GM12801 (cell line): ENCODE measurements at regions not wholly inside any gene's neighbourhood (a gene's known extent, or its start where the extent isn't known, plus 50 kb on each side); places are given as distances from the start of the nearest gene placed in this dataset.

Experiments
- TF ChIP-seq, protein P1 (sequence below): IDR thresholded peaks from one replicate; pipeline ENCODE4 v1.5.1; 2011; ENCODE audit warnings: control low read depth; ENCODE audit not compliant: insufficient read length; ENCODE audit errors: extremely low read depth

DNA sequence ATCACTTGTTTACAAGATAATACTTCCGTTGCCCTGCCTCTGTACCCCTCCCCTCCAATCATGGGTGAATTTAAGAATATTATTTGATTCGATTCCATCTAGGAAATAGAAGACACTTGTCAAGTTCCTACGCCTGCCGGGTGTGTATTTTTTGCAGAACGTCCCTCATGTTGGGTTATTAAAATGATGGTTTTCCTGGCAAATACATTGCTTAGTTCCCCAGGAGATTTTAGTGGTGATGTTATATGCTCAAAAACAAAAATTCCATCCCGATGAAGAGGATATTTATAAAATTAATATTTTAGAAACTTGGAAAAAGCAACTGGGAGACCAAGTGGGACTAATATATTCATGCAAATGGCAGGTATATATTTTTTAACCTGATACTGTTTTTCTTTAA lies 548.4 kb downstream of the EDEM1 start:
- TF ChIP-seq, protein P1, sequence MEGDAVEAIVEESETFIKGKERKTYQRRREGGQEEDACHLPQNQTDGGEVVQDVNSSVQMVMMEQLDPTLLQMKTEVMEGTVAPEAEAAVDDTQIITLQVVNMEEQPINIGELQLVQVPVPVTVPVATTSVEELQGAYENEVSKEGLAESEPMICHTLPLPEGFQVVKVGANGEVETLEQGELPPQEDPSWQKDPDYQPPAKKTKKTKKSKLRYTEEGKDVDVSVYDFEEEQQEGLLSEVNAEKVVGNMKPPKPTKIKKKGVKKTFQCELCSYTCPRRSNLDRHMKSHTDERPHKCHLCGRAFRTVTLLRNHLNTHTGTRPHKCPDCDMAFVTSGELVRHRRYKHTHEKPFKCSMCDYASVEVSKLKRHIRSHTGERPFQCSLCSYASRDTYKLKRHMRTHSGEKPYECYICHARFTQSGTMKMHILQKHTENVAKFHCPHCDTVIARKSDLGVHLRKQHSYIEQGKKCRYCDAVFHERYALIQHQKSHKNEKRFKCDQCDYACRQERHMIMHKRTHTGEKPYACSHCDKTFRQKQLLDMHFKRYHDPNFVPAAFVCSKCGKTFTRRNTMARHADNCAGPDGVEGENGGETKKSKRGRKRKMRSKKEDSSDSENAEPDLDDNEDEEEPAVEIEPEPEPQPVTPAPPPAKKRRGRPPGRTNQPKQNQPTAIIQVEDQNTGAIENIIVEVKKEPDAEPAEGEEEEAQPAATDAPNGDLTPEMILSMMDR: no peak

DNA sequence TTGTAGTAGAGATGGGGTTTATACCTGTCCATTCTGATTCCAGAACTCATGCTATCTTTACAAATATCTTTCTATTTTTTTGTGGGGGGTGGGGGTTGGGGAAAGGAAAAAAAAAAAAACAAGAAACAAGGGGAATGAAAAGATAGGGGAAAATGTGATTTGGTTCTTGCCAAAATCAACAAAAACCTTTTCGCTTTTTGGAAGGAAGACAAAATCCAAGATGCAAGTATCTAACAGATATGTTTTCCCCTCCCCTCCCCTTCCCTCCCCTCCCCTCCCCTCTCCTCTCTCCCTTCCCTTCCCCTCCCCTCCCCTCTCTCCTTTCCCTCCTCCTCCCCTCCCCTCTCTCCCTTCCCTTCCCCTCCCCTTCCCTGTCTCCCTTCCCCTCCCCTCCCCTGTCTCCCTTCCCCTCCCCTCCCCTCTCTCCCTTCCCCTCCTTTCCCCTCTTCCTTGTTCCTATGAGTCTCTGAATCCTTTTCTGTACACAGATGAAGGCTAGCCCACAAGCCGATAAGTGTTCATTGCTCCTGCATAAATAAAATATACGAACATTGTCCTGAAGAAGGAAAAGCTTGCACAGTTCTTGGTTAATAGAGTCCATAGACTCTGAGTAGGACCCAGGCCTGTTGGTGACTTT lies 551.9 kb downstream of the EDEM1 start:
- TF ChIP-seq, protein P1: no peak

DNA sequence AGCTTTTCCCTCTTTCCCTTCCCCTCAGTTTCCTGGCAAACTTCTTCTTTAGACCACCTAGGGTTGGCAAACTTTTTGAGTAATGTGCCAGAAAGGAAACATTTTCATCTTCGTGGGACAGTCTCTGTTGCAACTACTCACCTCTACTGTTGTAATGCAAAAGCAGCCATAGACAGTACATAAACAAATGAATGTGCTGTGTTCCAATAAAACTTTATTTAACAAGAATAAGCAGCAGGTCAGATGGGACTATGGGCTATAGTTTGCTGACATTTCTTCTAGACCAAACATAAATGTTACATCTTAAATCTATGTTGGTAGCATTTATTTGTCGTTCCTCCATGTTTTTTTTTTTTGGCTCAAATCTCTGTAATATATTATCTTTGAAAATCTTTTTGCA lies 552.4 kb downstream of the EDEM1 start:
- TF ChIP-seq, protein P1: no peak

DNA sequence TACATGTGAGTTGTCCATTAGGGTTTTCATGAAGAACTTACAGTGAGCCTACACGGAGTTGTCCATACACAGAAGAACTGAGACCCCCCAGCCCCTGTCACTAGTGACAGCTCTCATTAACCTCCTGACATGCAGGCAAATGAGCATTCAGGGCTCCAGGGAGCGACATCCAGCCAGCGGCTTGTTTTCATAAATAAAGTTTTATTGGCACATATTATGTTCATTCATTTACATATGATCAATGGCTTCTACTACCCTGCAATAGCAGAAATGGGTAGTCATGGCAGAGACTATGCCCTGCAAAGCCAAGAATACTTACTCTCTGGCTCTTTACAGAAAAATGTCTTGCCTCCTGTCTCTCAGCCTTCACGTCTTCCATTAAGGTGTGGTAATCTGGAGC lies 553.5 kb downstream of the EDEM1 start:
- TF ChIP-seq, protein P1: no peak

DNA sequence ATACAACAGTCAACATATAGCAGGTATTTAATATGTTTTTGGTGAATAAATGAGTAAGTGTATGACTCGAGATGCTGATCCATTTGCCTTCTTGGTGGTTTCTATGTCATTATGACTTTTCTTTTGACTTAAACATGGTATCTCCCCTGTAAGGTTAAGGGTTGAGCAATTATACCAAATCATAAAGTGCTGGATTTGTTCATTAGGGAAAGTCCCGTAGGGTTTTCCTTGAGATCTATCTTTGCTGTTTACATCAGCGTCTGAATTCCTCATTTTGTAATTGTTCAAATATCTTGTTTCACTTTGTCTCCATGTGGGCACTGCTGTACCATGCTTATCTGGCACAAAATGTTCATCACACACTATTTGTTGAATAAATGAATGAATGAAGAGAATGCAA lies 562.6 kb downstream of the EDEM1 start:
- TF ChIP-seq, protein P1: no peak

DNA sequence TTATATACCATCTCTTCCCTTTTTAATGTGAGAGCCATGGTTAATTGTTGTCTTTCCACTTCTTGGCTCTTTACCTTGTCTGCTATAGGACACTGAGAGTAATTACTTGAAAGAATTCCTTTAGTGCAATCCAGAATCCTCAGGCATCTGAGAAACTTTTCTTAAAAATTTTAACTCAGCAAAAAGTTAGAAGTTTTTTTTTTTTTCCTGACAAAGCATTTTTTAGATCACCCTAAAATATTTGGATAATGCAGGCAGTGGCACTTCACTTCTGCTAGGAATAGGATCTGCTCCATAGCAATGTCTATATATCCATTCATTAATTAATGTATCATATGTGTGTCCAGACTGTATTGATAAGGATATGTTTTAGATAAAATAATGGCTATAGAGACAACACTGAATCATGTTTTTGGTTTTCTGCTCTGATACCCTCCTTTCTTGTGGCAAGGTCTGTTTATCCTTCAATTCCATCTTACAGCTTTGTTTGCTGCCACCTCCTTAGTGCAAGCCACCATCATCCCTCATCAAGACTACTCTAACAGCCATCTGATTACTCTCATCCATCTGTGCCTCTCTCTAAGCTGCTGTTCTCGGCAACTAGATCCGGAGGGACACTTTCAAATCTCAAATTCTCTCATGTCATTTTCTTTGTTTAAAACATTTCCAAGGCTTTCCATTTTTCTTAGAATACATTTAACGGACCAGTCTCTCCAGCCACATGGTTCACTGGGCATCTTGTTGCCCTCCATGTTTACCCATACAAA lies 563.5 kb downstream of the EDEM1 start:
- TF ChIP-seq, protein P1: no peak

DNA sequence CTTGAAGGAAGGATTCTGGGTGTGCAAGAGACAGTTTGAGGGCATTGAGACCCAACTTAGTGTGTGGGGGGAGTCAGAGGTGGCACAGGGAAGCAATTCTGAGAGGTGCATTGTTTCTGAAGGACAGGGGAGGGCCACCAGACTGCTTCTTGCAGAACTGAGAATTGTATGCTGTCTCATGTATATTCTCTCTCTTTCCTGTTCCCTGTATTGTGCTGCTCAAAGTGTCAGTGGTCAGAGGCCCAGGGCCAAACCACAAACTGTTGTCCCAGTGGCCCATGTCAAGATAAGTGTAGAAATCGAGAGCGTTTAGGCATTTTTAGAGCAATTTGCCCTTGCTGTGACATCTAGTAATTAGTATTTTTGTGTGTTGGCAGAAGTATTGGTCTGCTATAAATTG lies 567.1 kb downstream of the EDEM1 start:
- TF ChIP-seq, protein P1: no peak
